HG03135 (cell line): ENCODE measurements at regions not wholly inside any gene's neighbourhood (a gene's known extent, or its start where the extent isn't known, plus 50 kb on each side); places are given as distances from the start of the nearest gene placed in this dataset.

Source experiments
- ATAC-seq: cut with Tn5 transposase; IDR thresholded peaks from one replicate; pipeline ENCODE4 v1.9.1; 2021; ENCODE audit warnings: mild to moderate bottlenecking, moderate library complexity; ENCODE audit not compliant: unreplicated experiment

DNA sequence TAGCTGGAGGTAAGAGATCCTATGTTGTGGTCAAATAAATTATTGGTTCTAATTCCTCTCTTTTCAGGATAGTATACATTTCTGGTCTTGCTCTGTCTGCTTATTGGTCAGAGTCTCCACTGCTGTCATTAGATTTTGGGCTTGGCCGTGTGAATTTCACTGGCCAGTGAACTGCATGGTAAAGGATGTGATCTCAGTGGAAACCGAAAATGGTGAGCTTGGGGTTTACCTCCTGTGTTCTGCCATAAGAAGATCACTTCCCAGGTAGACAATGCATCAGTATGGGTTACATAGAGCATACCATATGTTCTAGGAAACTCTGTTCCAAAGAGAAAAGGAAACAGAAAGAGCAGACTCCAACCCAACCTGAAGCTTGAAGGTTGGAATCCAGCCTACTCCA is 1123.3 kb upstream of the B3GALT2 start:
- no peak for ATAC-seq

DNA sequence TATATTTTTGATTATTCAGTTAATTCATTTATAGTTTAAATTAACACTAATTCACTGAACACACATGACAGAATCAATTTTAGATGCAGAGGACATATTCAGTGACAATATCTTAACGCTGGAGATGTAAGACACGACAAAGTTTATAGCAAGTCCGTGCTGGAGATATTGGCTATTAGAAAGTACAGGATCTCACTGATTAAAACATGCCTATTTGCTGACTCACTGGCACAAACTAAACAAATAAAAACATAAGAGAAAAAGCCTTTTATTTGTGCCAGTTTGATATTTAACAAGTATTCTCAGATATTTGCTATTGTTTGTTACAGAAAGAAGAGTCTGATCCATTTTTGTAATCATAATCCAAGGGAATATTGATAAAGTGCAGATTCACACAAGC is 1122.9 kb upstream of the B3GALT2 start:
- ATAC-seq = no peak

DNA sequence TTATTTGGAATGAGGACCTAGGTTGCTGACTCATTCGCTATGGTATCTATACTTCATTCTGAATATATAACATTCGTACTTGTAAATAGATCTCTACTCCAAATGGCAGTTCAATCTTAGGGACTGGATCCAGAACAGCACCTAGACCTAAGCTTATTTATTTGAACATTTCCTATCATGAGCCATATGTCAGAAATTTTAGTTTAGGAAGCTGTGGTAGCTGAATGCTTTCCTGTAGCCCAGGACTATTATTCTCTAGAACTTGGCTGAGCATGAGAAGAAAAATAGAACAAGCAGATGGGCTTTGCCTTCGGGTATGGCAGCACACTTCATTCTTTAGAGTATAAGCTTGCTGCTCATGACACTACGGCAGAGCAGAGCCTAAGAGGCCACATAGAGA is 1114.4 kb upstream of the B3GALT2 start:
- ATAC-seq = no peak

DNA sequence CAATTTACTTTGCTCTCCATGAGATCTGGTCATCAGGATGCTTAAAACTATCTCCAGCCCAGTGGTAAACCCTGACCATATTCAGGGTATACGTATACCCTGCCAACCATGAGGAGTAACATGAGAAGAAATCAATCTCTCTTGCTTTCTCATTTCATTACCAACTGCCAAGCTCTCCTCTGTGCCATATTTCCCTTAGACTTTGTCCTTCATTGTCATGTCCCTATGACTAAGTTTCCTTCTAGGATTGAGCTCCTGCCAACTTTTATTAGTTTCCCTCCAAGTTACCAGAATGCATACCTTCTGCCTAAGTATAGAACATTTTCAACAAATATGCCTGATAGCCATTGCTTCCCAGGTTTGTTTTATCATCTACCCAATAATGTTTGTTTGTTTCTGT is 1113.9 kb upstream of the B3GALT2 start:
- no peak for ATAC-seq

DNA sequence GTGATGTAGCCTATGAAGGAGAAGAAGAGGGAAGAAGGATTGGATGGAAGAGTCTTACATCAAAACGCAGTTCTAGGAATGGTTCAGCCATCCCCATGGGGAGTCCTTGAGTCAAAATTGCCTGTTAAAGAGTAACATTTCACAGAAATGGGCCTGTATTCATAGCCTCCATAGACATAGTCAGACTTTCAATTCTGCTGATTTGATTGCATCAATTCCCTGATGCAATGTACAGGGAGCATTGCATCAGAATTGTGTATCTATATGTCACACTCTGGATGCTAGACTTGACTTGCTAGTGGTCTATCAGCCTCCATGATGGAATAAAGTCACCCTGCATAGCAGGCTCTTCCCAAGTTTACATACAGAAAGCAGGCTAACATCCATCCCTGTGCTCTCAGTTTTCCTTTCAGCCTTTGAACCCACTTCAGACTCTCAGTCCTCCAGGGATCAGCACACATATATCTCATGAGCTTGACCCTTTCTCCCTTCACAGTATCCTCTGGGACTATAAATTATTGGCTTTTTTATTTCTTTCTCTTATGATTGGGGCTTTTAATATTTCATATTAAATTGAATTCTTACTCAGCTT is 1111.7 kb upstream of the B3GALT2 start:
- ATAC-seq = no peak

DNA sequence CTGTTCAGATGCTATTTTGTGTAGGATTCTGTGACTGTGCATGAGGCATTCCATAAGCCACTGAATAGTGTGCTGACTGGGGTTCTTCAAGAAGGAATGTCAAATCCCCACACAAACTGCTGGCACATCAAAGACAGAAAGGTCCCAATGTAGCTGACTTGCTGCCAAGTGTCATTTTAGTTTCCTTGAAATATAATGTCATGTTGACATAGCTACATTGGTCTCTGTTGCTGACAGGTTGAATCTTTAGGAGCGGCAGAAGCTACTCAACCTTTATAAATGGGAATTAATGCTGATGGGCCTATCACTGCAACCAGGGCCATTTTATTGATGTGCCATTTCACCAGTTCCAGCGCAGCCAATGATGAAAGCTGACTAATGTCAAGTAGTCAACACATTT is 1110.7 kb upstream of the B3GALT2 start:
- no peak for ATAC-seq

DNA sequence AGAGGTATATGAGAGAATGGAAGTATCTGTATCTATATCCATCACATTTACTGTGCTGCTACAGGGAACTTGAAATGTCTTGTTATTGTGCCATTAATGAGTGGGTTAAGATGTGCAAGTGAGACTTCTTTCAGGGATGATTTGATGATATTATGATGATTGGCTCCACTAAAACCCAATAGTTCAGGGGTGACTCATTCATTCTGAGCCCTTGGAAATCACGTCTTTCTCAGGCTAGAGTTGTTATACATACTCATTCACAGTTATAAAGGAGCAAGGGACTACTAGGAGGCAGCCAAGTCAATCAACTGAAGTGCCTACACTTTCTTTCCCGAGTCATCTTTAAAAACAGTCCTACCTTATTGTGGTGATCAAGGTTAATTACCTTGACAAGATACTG is 1109.8 kb upstream of the B3GALT2 start:
- no peak for ATAC-seq

DNA sequence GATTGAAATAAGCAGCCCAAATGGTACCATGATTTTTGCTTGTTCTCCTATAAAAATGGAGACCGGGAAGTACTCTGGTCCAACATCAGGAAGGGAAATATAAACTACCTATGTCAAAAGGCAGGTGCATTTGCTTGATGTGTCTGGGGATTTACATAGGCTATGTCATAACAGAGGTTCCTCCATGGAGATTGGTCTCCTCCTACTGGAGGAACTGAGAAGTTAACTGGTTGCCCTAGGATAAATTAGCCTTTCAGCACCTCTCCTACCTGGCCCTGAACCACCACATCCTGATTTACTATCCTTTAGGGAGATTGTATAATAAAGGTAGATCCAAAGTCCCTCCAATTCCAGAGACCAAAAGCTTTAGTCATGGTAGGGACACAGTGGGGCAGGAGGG is 1109.3 kb upstream of the B3GALT2 start:
- ATAC-seq = peak; percentile 93

DNA sequence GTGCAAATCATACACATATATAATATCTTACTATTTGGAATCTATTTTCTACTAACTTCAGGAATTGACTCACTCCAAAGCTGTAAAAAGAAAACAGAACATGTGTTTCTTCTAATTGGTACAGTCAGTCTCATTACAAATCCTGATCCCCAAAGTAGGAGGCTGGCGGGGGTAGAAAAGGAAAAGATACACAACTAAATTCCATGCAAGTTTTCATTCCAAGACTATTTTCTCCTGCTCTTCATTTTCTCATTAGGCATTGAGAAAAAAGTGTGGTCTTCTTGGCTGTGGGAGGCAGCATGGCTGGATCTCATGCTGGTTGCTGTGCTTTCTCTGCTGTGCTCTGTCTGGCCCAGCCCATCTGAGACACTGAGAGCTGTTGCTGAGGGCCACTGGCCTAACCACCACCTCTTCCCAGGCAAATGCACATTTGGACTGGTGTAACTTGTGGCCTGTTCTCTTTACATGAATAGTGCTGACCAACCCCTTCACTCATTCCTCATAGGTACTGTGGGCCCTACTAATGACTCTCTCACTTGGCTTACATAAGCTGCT is 1107.5 kb upstream of the B3GALT2 start:
- no peak for ATAC-seq

DNA sequence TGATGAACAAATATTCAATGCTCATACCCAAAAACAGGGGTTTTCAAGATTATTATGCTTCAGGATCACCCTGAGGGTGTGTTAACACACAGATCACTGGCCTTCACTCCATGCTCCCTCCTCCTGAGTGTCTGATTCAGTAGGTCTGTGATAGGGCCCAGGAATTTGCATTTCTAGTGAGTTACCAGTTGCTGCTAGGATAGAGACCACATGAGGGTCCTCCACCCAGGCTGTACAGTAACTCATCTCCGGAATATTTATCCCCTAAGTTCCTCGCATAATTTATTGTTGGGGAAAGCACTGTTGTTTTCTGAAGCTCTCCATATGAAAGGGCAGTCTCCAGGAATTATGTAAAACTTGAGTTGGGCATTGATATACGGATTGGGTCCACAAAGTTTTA is 1106.6 kb upstream of the B3GALT2 start:
- ATAC-seq = no peak

DNA sequence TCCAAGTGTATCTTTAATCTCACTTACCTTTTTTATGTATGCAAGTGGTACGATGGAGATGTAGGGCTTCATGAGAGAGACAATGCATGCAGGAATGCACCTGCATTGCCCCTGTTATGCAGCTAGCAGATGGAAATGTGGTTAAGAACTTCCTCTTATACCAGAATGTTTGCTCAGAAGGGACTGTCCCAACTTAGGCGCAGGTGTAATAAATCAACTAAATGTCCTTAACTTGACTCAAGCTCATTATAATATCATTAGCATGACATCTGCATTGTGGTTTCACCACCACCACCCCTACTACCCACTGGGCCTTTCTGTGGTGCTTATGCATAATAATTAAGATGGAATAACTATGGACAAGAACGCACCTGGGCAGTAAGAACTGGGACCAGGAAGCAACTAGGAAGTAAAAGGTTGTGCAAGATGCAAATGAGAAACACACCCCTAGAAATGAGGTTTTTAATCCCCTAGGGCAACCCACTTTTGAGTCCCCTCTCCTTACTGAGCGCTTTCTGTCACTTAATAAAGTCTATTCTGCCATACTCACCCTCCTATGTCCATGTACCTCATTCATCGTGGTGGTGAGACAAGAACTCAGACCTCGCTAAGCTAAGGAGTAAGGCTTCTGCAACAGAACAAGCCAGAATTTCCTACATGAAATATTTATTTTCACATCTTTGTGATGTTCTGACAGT is 1103.3 kb upstream of the B3GALT2 start:
- peak; percentile 97 for ATAC-seq

DNA sequence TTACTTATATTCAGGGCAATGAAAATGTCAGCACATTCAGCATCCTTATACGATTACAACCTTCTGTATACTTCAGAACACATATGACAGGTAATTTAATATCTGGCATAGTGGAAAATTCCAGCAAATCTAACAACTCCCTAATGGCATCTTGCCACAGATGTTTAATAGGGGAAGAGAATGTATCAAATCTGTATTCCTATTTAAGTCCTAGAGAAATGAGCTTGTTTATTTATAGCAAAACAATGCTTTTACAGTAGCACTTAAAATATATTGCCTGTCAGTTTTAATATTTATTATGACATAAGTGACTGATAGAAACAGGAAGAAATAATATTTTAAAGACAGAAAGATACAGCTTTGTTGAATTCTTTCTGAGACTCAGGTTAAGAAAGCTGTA is 1101.8 kb upstream of the B3GALT2 start:
- no peak for ATAC-seq

DNA sequence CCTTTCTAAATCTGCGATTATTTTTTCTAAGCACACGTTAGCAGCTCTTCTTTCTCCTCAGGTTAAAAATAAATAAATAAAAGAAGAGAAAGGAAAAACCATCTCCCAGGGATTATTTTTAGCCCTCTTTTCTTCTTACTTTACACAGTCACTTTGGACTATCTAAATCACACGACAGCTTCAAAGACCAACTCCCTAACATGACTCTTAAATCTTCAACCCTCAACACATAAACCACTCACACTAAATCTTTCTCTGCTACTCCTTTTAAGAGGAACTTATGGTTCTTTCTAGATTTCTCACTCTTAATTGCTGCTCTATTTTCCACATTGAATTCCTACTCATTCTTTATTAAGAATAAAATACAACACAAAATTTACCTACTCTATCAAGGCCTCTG is 1095.0 kb upstream of the B3GALT2 start:
- no peak for ATAC-seq

DNA sequence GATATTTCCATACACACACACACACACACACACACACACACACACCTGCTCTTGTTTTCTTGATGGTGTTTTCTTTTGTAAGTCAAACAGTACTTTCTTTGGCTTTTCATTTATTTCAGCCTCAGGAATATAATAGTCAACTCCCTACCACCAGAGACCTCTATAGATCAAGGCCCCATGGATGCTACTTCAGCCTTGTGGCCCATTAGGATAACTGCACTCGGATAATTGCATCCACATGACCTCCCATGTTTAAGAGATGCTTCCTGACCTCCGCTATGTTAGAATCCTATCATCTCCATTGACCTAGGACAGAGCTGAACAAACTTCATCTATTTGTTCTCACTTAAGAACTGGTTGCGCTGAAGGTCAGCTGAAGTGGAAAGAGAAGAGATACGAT is 1094.0 kb upstream of the B3GALT2 start:
- no peak for ATAC-seq

DNA sequence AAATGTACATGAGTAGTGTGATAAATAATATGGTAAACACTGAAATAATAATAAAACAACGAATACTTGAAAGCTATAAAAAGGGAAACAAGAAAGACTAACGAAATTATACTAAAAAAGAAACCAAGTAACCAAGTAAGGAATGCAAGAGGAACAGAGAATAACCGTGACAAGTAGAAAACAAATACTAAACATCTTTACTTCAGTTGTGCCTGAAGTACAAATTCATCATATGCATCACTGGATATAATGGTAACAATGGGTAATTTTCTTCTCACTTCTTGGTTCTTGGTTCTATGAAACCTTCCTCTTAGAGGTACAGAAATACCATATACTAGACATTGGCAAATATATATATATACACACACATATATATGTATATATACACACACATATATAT is 1093.6 kb upstream of the B3GALT2 start:
- ATAC-seq = peak; percentile 78

DNA sequence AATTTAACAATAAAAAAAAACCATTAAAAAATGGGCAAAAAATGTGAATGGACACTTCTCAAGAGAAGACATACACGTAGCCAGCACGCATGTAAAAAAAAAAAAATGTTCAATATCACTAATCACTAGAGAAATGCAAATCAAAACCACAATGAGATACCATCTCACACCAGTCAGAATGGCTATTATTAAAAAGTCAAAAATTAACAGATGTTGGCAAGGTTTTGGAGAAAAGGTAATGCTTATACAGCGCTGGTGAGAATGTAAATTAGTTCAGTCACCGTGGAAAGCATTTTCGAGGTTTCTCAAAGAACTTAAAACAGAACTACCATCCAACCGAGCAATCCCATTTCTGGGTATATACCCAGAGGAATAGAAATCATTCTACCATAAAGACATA is 1091.5 kb upstream of the B3GALT2 start:
- no peak for ATAC-seq

DNA sequence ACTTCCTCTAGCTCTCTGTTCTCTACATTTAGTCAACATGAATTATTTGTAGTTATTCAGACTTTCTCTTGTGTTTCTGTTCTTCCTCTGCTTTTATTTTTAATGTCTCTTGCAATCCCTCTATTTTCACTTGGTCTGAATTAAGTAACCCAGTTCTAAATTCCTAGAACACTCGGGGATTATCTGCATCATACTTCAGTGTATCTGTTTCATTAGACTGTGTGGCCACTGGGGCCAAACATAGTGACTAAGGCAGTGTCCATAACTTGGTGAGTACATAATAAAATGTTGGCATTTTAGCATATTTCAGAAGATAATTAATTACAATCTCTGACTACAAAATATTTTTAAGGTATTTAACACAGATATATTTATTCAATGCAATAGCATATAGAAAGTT is 1087.2 kb upstream of the B3GALT2 start:
- no peak for ATAC-seq

DNA sequence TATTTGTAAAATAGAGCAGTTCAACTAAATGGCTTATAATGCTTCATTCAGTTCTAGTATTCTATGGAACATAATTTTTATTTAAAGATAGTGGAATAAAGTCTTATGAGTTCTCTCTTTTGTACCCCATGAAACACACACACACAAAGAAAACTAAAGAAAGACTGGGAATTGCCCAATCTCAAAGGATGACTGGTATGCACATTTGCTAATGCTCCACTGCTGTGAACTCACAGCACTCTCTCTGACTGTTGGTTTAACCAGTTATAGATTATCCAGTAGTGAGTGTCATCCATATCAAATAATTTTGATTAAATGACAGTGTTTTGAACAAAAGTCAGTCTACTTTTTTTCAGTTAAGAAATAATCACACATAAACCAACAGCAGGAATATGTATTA is 1082.4 kb upstream of the B3GALT2 start:
- ATAC-seq = no peak

DNA sequence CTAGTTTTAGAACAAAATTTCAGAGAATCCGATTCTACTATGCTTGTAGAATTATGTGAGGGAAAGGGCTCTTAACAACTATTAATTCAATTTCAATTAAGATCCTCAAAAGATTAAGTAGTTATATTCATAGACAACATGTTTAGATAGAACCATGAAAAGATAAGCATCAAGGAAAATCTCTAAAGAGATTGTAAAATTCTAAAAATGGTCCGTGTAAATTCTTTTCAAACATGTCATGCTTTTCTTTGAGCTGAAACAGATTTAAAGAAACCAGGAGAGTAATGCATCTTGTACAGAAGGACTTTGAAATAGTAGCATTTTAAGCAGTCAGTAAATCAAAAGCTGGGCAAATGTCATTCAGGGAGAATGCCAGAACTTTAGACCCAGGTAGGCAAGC is 1080.6 kb upstream of the B3GALT2 start:
- ATAC-seq = no peak

DNA sequence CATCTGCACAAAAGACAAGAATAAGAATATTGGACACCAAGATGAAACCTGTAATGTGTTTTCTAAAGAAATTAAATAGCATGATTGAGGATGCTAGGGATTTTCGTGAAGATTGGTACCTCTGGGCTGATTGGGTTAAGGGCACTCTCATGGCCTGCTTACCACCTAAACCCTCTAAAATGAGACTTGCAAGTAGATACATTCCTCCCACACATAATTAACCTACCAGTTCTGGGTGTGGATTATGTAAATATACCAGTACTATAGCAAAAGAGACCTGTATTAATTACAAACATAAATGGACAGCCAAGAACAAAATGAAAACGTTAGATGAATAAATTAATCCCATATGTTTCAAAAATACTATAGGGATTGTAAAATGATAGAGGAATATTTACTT is 1069.6 kb upstream of the B3GALT2 start:
- ATAC-seq = no peak

DNA sequence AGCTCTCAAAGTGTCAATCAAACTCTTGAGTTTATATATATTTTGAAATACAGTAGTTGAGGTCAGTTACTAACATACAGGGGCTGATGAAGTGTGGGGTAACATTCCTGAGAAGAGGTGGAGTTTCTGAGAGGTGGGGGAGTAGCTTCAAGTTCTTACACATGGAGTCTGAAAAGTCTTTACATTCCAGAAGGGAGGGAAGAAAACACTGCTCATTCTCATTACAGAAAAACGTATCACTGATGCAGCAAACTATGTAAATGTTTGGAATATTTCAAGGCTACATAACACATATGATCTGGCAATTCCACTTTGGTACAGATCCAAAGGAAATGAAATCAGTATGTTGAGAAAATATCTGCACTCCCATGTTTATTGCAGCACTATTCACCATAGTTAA is 1065.8 kb upstream of the B3GALT2 start:
- no peak for ATAC-seq

DNA sequence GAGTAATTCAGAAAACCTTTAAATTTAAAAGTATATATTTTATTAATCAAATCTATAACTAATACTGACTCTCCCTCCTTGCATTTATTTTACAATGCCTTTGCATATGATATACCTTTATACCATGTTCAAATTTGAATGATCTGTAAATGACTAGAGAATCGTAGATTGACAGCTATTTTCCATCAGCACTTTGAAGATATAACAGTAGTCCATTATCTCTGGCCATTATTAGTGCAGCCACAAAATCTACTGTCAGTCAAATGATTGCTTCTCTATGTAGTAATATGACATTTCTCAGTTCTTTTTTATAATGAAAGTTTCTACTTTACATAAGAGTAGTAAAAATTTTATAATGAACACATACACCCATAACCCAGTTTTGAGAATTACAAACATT is 1054.8 kb upstream of the B3GALT2 start:
- ATAC-seq = no peak

DNA sequence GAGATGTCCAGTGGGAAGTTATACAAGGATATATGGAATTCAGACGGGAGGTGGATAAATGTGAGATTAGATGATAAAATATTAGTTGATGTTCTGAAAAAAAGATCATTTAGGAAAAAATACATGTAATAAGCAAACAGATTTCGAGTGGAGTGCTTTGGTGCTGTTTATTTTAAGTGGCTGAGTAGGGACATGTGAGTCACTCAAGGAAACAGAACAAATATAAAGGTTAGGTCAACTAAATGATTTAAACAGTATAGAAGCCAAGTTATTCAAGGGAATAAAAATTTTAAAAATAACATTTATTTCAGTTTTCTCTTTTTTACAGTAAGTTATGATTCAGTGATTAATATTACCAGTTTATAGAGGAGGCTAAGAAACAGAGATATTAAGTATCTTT is 1046.7 kb upstream of the B3GALT2 start:
- ATAC-seq = no peak
